ENCODE measurements at regions not wholly inside any gene's neighbourhood (a gene's known extent, or its start where the extent isn't known, plus 50 kb on each side); places are given as distances from the start of the nearest gene placed in this dataset.
"Not testable (repeated sequence)": the region's sequence is repeated elsewhere in the genome, so short reads cannot be mapped to it uniquely, and the experiment has no call there.

DNA sequence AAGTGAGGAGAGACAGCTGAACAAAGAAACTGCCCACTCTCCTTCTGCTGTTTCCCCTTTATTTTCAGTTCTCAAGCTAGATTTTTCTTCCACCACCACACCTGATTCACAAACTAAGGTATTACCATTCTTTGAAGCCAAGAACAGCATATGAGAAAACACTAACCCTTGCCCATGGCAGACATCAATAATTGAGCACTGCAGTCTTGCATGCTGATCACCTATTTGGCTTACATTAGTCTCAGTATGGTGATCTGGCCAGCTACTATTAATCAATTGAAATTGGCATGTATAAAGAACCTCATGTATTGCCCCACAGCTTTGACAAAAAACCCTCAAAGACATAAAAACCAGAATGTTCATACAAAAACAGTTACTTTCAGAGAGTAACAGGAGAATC lies 166.3 kb downstream of the SAMD5 start:
- no peak for DNase-seq

DNA sequence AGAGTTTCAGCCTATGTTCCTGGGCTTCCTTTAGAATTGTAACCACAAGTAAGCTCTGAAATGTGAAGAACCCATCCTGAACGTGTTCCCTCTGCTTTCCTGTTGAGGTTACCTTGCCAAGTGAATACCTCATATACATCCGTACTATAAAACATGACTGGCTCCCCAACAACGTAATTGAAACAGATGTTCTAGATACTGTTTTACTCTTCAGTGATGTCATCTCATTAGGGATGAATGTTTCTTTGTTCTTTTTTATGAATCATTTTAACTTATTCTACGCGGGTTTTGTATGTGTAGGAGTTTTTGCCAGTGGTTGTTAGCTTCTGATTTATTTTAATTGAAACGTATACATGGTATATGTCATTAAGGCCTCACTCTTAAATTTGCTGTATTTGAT lies 166.8 kb downstream of the SAMD5 start:
- no peak for DNase-seq

DNA sequence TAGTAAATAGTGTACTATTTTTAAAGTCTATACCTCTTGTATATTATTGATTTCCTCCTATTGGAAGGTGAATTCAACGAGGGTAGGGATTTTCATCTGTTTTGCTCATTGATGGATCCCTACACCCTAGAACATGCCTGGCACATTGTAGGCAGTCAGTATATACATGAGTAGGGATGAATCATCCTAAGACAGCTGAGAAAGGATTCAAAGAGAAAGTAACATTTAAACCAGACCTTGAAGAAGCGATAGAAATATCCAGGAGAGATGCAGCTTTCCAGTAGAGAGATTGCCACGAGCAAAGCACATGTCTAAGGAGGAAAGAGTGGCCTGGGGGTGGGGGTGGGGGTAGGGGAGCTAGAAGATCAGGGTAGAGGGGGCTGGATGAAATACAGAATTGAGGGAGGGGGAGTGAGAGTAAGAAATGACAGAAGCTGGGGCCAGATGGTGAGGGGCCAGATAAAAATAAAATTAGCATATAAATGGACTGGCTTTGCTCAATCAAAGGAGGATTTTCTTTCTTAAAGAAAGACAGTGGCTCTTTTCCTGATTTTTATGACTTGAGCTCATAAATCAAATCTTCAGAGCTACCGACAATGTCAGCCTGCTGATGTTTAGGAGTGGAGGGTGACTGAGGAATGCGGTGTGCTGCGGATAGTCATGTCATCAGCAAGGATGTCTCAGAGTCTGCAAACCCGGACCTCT lies 168.2 kb downstream of the SAMD5 start:
- no peak for DNase-seq

DNA sequence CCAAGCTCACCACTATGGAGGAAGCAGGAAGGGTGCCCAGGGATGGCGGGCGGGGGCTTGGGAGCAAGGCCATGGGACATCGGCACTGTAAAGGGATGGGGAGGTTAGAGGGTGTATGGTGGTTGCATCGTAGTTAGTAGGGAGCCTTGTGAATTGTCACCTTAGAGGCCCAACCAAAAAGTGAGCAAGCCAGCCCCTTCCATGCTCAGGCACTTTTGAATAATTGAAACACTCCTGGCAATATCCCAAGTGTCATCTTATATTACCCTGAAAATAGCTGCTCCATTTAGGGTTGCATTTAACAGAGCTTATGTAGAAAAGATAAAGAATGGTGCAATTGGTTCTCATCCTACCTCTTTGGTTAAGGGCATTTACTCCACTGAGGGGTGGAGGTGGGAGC lies 169.2 kb downstream of the SAMD5 start:
- DNase-seq, result no peak

DNA sequence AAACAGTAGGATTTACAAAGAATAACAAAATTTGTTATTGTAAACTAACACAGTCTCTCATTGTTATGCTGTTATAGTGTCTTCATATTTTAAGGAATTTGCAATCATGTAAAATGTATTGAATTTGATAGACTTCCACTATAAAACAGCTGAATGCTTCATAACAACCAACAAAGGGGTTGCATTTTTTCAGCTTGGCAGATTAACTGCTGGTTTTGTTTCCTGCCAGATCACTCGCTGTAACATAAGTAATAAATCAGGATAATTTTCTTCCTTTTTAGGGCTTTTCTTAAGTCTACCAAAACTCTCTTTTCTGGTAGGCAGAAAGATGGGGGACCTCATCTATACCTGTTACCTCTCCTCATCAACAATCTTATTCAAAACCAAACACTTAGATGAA lies 169.8 kb downstream of the SAMD5 start:
- DNase-seq, result no peak

DNA sequence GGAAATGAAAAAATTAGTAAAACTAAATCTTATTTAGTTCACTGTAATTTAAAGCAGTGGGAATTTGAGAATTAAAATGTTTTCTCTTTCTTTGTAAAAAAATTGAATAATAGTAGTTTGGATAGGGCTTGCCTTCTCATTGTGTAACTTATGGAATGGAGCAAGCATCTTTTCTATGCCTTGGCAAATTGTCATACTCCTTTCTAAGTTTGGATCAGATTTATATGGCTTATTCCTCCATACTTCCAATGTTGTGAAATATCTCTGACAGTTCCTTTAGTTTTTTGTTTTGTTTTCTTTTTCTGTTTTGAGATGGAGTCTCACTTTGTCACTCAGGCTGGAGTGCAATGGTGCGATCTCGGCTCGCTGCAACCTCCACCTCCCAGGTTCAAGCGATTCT lies 176.4 kb downstream of the SAMD5 start:
- no peak for DNase-seq

DNA sequence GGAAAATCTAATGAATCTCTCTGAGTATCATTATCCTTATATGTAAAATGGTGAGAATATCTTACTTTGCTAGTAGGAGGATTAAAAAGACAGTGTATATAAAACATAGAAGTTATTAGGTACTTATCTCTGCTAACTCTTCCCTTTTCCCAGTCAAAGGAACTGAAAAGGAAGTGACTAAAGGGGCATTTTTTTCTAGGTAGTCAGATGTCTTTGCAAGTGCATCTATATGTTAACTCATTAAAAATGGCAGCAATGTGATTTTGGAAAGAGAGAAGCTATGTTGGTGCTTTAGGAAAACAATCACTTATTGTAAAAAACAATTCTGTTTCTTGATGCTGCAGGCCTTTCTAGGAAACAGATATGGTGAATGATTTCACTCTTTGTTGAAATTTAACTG lies 180.9 kb downstream of the SAMD5 start:
- DNase-seq, result no peak

DNA sequence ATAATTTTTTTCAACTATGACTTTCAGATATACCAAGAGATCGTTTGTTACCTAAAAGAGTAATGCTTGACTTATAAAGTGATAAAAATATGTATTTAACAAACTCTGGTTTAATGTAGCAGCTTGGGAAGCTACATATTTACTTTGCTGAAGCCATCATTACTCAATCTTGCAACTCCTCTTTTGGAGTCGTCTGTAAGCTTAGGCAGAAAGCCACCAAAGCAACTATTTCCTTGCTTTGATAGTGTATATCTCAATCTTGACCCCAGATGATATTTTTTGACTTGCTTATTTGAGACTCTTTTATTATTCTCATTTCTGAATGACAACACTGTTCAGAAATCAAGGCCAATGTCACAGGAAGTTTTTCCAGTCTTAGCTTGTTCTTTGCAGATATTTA lies 183.0 kb downstream of the SAMD5 start:
- DNase-seq, result no peak

DNA sequence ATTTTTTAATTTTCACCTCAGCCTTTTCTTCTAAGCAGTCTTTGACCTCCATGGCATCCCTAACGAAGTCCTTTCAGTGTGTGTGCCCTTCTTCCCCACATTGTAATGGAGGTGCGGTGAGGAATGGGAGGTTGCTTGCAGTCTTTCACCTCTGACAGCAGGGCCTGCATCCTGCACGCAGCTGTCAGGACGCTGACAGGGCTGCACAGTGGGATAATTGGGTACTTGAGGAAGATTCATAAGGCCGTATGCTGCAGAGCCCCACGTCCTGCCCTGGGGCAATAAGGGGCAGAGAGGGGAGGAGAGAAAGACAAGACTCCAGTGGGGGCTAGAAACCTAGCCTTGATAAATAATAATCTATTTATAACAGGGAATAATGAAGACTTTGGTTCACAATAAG lies 184.7 kb downstream of the SAMD5 start:
- DNase-seq, result no peak

DNA sequence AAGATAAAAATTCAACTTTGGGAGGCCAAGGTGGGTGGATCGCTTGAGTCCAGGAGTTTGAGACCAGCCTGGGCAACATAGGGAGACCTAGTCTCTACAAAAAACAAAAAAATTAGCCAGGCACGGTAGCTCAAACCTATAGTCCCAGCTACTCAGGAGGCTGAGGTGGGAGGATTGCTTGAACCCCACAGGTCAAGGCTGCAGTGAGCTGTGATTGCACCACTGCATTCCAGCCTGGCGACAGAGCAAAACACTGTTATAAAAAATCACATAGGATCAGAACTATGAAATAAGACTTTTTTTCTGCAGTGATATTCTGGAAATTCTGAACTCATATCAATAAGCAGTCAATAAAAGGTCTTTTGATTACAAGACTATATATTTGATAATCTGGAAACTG lies 186.1 kb downstream of the SAMD5 start:
- not testable (repeated sequence) for DNase-seq

DNA sequence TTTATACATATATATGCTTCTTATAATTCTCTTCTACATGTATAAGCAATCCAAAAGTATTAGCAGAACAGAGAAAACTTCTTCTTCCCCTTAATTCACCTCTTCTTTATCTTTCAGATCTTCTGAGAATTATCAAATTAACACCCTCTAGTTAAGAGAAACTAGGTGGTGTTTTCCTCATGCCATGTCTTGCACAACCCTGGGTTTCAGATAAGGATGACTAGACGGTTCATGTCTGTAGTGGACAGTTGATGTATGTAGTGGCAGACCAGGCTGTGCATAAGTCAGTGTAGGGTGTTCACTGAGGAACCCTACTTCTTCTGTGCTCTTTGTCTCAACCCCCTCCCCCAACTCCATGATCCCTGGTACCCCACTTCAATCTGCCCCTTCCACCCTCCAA lies 187.3 kb downstream of the SAMD5 start:
- DNase-seq, result no peak

DNA sequence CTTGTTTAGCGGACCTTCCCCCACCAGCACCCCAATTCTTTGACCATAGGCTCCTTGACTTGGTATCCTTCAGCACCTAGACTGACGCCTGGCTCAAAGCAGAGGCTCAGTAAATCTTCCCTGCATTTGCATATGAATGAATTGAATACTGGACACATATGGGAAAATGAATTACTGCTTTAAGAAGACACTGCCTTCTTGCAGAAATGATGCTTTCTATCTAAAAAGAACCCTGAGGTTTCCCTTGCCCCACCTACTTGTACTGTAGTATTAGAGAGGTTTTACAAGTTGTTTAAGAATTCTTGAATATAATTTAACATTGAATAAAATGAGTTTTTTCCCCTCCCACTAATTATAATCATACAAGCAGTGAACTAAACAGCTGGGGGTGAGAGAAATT lies 190.7 kb downstream of the SAMD5 start:
- no peak for DNase-seq

DNA sequence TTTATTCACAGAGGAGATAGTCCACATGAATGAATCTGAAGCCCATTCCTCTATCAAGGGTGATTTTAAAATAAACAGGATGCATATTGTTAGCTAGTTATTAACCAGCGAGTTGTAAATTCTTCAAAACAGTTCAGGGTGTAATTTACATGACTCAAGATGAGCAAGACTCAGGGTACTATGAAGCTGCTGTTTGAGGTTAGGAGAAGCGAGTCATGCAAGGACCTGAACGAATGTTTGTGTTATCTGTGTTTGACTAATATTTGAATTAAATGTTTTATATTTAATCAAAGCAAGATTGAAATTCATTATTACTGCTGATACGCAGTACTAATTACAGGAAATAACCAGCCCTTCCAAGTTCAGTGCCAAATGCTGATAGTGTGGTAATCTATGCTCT lies 191.1 kb downstream of the SAMD5 start:
- DNase-seq, result no peak

DNA sequence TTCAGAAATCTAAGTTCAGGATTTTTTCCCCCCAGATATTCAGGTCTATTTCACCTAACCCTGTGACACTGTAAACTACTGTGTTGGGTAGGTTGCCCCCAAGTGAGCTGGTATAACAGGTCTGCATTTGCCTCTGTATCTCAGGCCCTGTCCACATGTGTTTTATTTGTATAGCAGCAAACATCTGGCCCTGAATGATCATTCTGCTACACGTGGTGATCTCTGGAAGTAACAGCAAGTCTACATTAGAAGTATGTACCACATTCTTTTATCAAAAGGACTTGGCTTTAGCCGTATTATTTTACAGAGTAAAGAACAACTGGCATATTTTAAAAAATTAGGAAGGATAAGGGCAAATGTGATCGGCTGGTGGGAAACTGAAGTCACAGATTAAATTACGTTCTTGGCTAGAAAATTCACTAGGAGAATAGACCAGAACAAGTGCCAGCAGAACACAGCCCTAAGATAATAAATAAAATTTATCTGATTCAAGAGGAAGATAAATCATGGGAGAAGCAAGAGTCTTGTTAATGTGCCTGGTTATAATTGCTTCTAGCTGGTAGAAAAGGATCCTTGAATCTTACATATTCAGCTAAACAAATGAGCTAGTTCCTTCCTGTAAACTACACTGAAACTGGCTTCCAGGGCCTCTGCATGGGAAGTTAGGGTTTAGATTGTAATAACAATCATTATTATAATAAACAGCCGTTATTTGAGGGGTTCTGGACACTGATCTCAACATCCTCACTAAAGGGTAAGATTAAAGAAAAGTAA lies 192.1 kb downstream of the SAMD5 start:
- no peak for DNase-seq

DNA sequence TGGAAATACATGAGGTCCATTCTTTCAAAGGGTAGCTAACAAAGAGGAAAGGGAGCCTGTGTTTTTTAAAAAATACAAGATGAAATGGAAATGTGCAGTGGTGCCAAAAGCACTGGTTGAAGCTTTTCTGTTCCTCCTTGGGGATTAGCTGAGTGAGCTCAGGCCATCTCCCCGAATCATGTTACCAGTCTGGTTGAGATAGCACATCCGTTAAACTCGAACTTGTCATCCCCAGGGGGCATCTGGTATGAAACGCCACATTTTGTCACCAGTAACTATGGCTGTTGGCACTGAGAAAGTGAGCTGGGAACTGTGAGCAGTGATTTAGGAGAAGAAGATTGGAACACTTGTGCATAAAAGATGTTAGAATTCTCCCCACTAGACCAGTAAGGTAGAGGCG lies 196.2 kb downstream of the SAMD5 start:
- DNase-seq, result no peak

DNA sequence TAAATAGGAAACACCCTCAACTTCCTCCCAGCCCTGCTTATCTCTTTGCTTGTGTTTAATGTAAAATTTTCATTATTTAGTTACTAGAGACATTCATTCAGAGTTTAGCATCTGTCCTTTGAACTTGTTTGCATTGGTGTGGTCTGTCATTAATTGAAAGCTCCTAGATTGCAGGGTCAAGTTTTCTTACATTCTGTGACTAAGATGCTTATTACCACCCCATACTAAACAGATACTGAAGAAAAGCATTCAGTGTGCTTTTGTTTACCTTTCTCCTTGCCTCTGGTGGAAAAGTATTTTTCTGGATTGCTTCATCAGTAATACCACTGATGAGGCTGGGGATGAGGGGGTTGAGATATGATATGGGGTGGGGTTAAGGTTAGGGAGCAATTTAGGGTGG lies 199.0 kb downstream of the SAMD5 start:
- DNase-seq, result no peak

DNA sequence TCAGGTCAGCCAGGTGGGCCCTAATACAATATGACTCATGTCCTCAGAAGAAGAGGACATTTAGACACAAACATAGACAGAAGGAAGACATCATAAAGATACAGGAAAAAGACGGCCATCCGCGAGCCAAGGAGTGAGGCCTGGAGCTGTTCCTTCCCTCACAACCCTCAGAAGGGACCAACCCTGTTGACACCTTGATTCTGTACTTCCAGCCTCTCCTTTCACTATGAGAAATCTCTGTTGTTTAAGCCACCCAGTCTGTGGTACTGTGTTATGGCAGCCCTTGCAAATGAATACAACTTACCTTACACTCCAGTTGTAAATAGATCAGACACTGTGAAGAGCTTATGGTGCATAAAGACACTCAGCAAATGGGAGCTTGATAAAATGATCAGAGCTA lies 199.7 kb downstream of the SAMD5 start:
- DNase-seq, result no peak

DNA sequence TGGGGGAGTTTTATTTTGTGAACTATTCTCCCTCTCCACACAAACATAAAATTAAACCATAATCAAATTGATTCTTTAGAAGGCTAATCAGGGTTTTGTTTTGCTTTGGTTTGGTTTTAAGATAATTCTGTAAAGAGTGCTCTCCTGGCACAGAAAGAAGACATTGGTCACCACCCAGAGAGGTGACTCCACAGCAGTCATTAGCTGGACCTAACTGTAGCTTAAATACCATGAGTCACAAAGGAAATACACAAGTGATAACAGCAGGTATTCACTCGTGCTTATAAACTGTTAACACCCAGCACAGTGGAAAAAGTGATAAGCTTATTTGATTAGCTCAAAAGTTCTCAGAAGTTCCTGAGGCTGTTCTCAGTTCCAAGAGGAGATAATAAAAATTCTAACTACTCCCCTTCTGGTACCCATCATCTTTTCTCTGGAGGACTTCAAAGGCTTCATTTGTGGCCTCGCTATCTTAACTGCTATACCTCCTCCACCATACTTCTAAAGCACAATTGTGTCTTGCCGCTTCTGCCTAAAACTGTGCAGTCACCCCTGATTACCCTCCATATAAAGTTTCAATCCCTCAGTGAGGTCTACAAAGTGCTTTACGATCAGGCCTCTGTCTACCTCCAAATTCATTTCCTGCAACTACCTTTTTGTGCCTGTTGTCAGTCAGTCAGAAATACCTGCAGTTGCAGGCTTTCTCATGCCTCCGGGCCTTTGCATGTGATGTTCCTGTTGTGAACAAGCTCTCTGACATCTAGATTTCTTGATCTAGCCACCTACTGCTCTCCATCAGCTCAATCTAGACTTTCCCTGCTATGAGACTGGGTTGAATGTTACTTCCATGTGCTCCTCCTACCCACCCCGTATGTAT lies 201.1 kb downstream of the SAMD5 start:
- no peak for DNase-seq

DNA sequence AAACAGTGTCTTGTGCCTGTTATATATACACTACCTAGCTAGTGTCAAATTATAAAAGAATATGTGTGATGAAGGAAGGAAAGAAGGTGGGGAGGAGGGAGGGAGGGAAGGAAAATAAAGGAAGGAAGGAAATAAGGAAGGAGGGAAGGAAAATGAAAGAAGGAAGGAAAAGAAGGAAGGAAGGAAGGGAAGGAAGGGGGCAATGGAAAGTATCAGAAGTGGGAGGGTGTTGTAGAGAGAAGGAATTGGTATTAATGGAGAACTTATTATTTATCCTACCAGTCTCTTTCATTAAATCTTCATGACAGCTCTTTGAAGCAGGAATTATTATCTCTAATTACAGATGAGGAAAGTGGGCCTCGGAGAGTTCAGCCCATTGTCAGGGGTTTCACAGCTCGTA lies 202.4 kb downstream of the SAMD5 start:
- no peak for DNase-seq

DNA sequence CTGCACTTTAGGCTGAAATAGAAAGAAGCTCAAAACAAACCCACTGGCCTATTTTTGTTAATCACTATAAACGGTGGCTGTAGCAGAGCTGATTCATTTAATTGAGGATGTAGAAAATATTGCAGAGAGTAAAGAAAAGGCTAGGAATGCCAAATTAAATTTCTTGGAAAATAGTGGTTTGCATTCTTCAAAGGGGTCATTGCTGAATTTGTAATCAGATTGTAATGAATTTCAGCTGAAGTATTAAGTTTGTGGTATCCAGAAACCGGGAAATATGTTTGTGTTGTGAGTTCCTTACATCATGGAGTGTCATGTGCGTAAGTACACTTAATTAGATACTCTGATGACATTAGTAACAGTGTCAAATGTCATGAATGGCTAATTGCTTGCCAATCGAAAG lies 203.0 kb downstream of the SAMD5 start:
- DNase-seq, result no peak

DNA sequence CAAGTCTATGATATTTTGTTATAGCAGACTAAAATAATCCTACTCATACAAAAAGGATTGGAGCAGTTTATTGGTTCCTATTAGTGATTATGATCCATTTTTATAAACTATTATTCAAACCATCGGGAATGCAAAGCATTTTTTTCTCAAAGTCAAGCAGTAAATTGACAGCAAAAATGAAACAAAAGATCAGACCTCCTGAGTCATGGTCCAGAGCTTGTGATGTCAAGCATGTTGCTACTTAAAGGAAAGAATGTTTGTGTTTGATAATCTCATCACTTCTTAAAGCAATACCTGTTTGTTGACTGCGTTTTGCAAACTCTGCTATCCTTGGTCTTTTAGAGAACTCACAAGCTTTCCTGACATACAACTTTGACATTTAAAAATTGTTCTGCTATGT lies 204.4 kb downstream of the SAMD5 start:
- DNase-seq, result no peak

DNA sequence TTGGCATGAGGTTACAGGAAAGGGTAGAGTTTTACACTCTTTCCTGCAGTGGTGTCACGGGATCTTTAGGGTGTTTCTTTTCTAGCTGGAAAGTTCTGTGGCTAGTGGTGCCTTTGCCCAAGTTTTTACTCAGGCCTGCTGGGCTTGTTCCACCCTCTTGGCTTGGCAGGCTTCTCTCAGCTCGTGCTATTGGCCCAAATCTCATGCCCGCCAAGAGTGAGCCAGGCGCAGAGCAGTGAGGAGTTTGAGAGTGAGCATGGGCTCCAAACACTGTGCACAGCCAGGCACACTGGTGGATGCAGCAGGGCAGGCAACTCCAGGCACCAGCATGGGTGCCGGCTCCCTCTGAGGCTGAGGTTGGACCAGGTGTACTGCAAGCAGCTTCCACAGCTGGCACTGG lies 206.5 kb downstream of the SAMD5 start:
- DNase-seq, result no peak

DNA sequence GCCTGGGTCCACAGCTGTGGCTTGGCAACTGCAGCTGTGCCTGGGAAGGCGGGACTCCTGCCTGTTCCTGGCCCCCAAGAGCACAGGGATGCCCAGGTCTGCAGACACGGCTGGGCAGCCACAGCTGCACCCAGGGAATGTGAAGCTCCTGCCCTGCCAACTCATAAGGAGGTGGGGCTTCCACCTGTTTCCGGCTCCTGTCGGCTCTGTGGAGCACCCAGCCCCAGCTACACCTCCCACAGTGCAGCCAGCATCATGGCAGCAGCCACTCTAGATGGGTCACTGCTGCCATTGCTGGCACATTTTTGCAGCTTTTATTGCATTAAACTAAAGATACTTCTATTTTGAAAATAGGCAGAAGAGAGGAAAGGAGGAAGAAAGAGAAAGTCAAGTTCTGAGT lies 207.9 kb downstream of the SAMD5 start:
- DNase-seq, result no peak

DNA sequence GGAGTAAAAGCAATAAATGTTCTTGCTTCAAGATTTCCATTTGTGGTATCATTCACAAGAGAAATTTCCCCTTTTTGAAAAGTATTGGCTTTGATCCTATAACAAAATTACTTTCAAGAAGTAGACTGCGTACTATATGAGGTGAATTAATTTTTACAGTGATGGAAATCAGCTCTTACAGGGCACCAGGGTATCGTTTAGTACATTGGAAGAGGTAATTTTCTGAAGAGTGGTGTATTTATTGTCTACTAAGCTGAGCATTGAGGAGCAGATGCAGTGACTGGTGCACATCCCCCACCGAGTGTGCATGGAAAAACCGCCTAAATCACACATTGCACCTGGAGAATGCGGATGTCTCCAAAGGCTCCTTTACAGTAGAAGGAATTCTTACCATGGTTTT lies 209.5 kb downstream of the SAMD5 start:
- no peak for DNase-seq
